ENCODE measurements at regions not wholly inside any gene's neighbourhood (a gene's known extent, or its start where the extent isn't known, plus 50 kb on each side); places are given as distances from the start of the nearest gene placed in this dataset.

- no peak for DNase-seq (ENCODE audit: low spot score in 2 of 2)
These were observed 90.1 kb upstream of the SLC12A2 start for GRCh38 chr5:127993476-127993875.

DNA sequence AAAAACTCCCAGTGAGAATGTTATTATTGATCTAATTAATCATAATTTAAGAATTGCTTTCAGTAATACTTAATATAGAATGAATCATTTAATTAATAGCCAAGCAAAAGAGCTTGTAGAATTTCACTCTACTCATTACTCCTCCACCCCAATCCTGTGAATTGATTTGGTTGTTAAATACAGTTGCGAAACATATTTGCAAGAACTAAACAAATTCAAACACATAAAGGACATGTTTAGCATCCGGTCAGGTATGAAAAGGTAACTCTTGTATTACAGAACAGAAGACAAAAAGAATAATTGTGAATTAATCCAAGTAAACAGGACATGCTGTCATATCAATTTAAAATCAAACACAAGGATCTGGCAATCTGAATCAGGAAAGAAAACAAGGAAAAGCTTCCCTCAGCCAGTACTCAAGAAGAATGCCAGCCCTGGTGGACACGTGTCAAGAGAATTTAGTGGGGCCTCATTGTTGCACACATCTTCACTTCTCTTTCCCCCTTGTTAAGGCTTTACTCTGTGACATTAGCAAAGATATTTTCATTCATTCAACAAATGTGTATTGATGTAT is 89.4 kb upstream of the SLC12A2 start:
- Mint-ChIP-seq H3K9me3 (peaks cover 4% of the 10 kb centered on the region), H3K36me3 (peaks cover 26% of the 10 kb centered on the region), H3K27me3 (no peaks in the 10 kb centered on the region), H3K4me3 (no peak overlapping the region), H3K4me1 (no peaks in the 10 kb centered on the region), H3K27ac (no peak overlapping the region)
- DNase-seq (ENCODE audit: low spot score in 2 of 2) (no peak), ATAC-seq (ENCODE audit: low read depth) (no peak)

More at GRCh38 chr5:127993476-127993875, 90.1 kb upstream of the SLC12A2 start:
- Mint-ChIP-seq H3K4me1 (no peaks in the 10 kb centered on the region), H3K27me3 (no peaks in the 10 kb centered on the region), H3K4me3 (no peak overlapping the region), H3K36me3 (peaks cover 26% of the 10 kb centered on the region), H3K9me3 (peaks cover 4% of the 10 kb centered on the region), H3K27ac (no peak overlapping the region)
- no peak for ATAC-seq (ENCODE audit: low read depth)

- Mint-ChIP-seq H3K36me3 (peaks cover 26% of the 10 kb centered on the region), H3K27ac (no peak overlapping the region), H3K9me3 (no peaks in the 10 kb centered on the region), H3K4me1 (no peaks in the 10 kb centered on the region), H3K4me3 (no peak overlapping the region), H3K27me3 (no peaks in the 10 kb centered on the region)
- ATAC-seq (ENCODE audit: low read depth) = no peak
- DNase-seq (ENCODE audit: low spot score in 2 of 2) = no peak
These were observed 88.0 kb upstream of the SLC12A2 start for GRCh38 chr5:127995556-127995955.

GRCh38 chr5:127997201-127997704 is 86.3 kb upstream of the SLC12A2 start:
- H3K27ac Mint-ChIP-seq = no peak overlapping the region
- no peaks in the 10 kb centered on the region for H3K4me1 Mint-ChIP-seq
- no peak overlapping the region for H3K4me3 Mint-ChIP-seq
- DNase-seq (ENCODE audit: low spot score in 2 of 2) (no peak), ATAC-seq (ENCODE audit: low read depth) (no peak)
- no peaks in the 10 kb centered on the region for H3K9me3 Mint-ChIP-seq
- H3K36me3 Mint-ChIP-seq = peaks cover 19% of the 10 kb centered on the region
- H3K27me3 Mint-ChIP-seq = no peaks in the 10 kb centered on the region

DNA sequence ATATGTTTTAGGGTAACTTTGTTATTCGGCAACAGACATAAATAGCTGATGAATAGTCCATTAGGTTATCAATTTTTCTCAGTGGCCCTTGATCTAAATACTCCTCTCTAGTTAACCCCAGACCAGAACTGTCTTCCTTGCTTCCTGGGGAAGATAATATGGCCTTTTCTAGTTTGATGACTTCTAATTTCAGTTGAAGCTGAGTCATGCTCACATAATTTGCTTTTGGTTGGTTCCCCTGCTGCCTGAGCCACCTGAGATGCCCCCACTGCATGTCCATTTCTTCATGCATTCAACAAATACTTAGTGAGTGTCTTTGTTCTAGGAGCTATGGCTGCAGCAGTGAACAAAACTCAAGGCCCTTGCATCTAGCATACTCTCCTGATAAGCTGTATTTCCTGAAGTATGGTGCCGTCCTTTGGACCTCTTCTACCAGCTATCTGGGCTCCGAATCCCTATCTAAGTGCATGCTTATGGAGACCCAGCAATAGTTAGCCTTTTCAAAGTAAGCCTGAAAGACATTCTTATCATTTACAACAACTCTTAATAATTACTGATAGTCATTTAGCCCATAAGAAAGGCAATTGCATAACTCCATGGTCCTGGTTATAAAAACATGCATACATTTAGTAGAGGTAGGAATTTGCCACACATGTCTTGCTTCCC is 84.5 kb upstream of the SLC12A2 start:
- H3K27ac Mint-ChIP-seq = no peak overlapping the region
- H3K4me1 Mint-ChIP-seq = peaks cover 3% of the 10 kb centered on the region
- H3K36me3 Mint-ChIP-seq = peaks cover 24% of the 10 kb centered on the region
- no peaks in the 10 kb centered on the region for H3K27me3 Mint-ChIP-seq
- ATAC-seq (ENCODE audit: low read depth) = no peak
- no peak overlapping the region for H3K4me3 Mint-ChIP-seq
- H3K9me3 Mint-ChIP-seq = no peaks in the 10 kb centered on the region
- DNase-seq (ENCODE audit: low spot score in 2 of 2) = no peak

GRCh38 chr5:127999909-128000308 is 83.7 kb upstream of the SLC12A2 start:
- H3K4me1 Mint-ChIP-seq = peaks cover 3% of the 10 kb centered on the region
- no peaks in the 10 kb centered on the region for H3K9me3 Mint-ChIP-seq
- peaks cover 24% of the 10 kb centered on the region for H3K36me3 Mint-ChIP-seq
- H3K4me3 Mint-ChIP-seq = no peak overlapping the region
- no peak overlapping the region for H3K27ac Mint-ChIP-seq
- H3K27me3 Mint-ChIP-seq = no peaks in the 10 kb centered on the region
- DNase-seq (ENCODE audit: low spot score in 2 of 2) = no peak
- ATAC-seq (ENCODE audit: low read depth) = no peak

- ATAC-seq (ENCODE audit: low read depth) = no peak
- Mint-ChIP-seq H3K27me3 (no peaks in the 10 kb centered on the region), H3K36me3 (peaks cover 14% of the 10 kb centered on the region), H3K27ac (no peak overlapping the region), H3K4me3 (no peak overlapping the region), H3K9me3 (no peaks in the 10 kb centered on the region), H3K4me1 (peaks cover 3% of the 10 kb centered on the region)
- no peak for DNase-seq (ENCODE audit: low spot score in 2 of 2)
These were observed 81.1 kb upstream of the SLC12A2 start for GRCh38 chr5:128002425-128002824.

DNA sequence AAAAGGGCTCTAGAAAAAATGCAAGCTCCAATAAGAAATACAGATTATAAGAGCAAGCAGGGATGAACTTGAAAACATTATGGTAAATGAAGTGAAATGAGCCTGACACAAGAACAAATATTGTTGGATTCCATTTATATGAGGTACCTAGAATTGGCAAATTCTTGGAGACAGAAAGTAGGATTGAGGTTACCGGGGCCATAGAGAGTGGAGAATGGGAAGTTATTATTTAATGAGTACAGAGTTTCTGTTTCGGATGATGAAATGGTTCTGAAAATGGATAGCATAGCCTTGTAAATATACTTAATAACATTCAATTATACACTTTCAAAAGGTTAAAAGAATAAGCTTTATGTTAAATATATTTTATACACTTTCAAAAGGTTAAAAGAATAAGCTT is 75.6 kb upstream of the SLC12A2 start:
- H3K4me1 Mint-ChIP-seq = peaks cover 5% of the 10 kb centered on the region
- DNase-seq (ENCODE audit: low spot score in 2 of 2) (no peak), ATAC-seq (ENCODE audit: low read depth) (no peak)
- no peak overlapping the region for H3K27ac Mint-ChIP-seq
- H3K36me3 Mint-ChIP-seq = peaks cover 16% of the 10 kb centered on the region
- H3K9me3 Mint-ChIP-seq = no peaks in the 10 kb centered on the region
- H3K27me3 Mint-ChIP-seq = no peaks in the 10 kb centered on the region
- no peak overlapping the region for H3K4me3 Mint-ChIP-seq

DNA sequence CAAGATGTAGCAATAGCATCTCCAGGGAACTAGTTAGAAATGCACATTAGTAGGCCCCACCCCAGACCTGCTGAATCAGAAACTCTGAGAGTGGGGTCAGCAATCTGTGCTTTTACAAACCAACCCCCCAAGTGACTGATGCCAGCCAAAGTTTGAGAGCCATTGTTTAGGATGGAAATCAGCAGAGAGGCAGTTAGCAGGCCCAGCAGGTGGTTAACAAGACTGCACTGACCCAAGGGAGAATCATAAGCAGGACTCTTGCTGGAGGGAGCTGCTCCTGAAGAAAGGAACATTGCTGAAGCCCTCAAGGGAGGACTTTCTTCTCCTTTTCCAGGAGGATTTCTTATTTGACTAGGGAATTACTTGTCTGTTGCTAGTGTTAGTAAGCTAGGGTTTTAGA is 74.2 kb upstream of the SLC12A2 start:
- DNase-seq (ENCODE audit: low spot score in 2 of 2) (no peak), ATAC-seq (ENCODE audit: low read depth) (no peak)
- Mint-ChIP-seq H3K36me3 (peaks cover 12% of the 10 kb centered on the region), H3K27me3 (no peaks in the 10 kb centered on the region), H3K4me1 (peaks cover 3% of the 10 kb centered on the region), H3K9me3 (no peaks in the 10 kb centered on the region), H3K4me3 (no peak overlapping the region), H3K27ac (no peak overlapping the region)

DNA sequence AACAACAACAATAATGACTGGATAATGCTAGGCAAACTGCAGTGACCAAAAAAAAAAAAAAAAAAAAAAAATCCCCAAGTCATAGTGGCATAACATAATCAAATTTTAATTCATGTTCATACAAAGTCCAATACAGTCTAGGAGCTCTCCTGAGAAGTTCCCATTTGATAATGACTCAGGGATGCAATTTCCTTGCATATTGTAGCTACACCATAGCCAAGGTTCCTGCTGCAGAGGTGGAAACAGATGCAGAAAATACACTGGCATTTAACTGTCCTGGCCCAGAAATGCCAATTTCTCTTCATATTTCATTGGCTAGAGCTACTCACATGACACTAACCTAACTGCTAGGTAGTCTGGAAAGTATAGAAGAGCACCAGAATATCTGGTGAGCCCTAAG is 72.2 kb upstream of the SLC12A2 start:
- Mint-ChIP-seq H3K36me3 (peaks cover 10% of the 10 kb centered on the region), H3K27me3 (no peaks in the 10 kb centered on the region), H3K4me1 (peaks cover 3% of the 10 kb centered on the region), H3K4me3 (no peak overlapping the region), H3K9me3 (no peaks in the 10 kb centered on the region), H3K27ac (no peak overlapping the region)
- no peak for DNase-seq (ENCODE audit: low spot score in 2 of 2)
- no peak for ATAC-seq (ENCODE audit: low read depth)

- no peak overlapping the region for H3K27ac Mint-ChIP-seq
- H3K4me1 Mint-ChIP-seq = peaks cover 3% of the 10 kb centered on the region
- H3K27me3 Mint-ChIP-seq = no peaks in the 10 kb centered on the region
- DNase-seq (ENCODE audit: low spot score in 2 of 2) (no peak), ATAC-seq (ENCODE audit: low read depth) (no peak)
- H3K36me3 Mint-ChIP-seq = peaks cover 4% of the 10 kb centered on the region
- no peaks in the 10 kb centered on the region for H3K9me3 Mint-ChIP-seq
- no peak overlapping the region for H3K4me3 Mint-ChIP-seq
These were observed 69.0 kb upstream of the SLC12A2 start for GRCh38 chr5:128014578-128014977.

DNA sequence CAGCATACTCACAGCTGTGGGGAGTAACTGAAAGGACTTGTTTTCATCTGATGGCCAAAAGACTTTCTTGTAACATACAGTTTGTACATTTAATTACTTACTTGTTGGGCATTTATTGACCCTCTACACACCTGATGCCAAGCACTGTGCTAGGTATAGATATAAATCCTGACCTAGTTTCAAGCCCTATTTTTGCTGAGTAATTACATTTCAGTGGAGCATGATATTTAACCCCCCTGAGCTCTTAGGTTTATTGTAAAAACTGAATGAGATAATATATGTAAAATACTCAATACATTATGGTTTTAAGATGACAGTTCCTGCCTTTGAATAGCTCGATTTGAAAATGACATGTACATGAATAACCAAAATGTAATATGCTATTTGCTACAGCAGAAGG is 68.1 kb upstream of the SLC12A2 start:
- Mint-ChIP-seq H3K4me3 (no peak overlapping the region), H3K27me3 (no peaks in the 10 kb centered on the region), H3K36me3 (peaks cover under 1% of the 10 kb centered on the region), H3K9me3 (no peaks in the 10 kb centered on the region), H3K4me1 (peaks cover under 1% of the 10 kb centered on the region), H3K27ac (peak overlapping the region; percentile 17)
- DNase-seq (ENCODE audit: low spot score in 2 of 2) = no peak
- no peak for ATAC-seq (ENCODE audit: low read depth)

DNA sequence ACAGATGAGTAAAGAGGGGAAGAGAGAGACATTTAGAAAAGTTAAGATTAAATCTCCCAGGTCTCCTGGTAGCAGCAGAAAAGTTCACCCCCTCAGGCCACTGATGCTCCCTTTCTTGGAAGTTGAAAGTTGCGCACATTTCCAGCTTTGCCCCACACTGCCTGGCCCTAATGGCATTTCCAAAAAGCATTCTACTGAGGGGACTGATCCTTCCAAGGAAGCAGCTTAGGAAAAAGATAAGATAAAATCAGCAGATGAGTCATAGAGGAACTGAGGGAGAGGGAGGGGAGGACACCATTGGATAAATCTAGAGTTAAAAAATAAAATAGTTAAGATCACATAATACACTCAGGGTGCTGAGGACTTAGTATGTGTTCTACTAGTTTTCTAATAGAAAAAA is 67.6 kb upstream of the SLC12A2 start:
- Mint-ChIP-seq H3K27me3 (no peaks in the 10 kb centered on the region), H3K9me3 (no peaks in the 10 kb centered on the region), H3K4me3 (no peak overlapping the region), H3K4me1 (no peaks in the 10 kb centered on the region), H3K27ac (peak overlapping the region; percentile 17), H3K36me3 (peaks cover 2% of the 10 kb centered on the region)
- DNase-seq (ENCODE audit: low spot score in 2 of 2) = no peak
- no peak for ATAC-seq (ENCODE audit: low read depth)

- H3K27ac Mint-ChIP-seq = no peak overlapping the region
- DNase-seq (ENCODE audit: low spot score in 2 of 2) = no peak
- H3K4me3 Mint-ChIP-seq = no peak overlapping the region
- no peaks in the 10 kb centered on the region for H3K4me1 Mint-ChIP-seq
- H3K9me3 Mint-ChIP-seq = no peaks in the 10 kb centered on the region
- no peaks in the 10 kb centered on the region for H3K27me3 Mint-ChIP-seq
- H3K36me3 Mint-ChIP-seq = peaks cover 15% of the 10 kb centered on the region
- ATAC-seq (ENCODE audit: low read depth) = no peak
These were observed 64.2 kb upstream of the SLC12A2 start for GRCh38 chr5:128019391-128019790.

DNA sequence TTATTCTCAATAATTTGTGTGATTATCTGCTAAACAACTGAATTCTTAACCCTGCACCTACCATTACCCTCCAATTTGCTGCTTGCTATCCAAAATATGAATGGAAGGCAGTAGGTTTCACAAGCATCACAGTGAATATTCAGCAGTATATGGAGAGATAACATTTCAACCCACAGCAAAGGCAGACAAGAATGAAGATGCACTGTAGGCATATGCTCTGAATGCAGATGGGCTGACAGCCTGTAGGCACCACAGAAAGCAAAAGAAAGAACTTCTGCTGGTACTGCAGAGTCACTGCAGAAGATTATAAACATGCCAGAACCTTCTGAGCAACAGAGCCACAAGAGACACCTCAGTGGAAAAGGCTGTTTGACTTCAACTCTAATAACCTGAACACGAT is 63.6 kb upstream of the SLC12A2 start:
- H3K27me3 Mint-ChIP-seq = no peaks in the 10 kb centered on the region
- DNase-seq (ENCODE audit: low spot score in 2 of 2) = no peak
- H3K4me3 Mint-ChIP-seq = no peak overlapping the region
- no peaks in the 10 kb centered on the region for H3K9me3 Mint-ChIP-seq
- H3K4me1 Mint-ChIP-seq = no peaks in the 10 kb centered on the region
- no peak overlapping the region for H3K27ac Mint-ChIP-seq
- no peak for ATAC-seq (ENCODE audit: low read depth)
- peaks cover 16% of the 10 kb centered on the region for H3K36me3 Mint-ChIP-seq
